Hypothalamus (tissue), 51 donors: ENCODE measurements at regions not wholly inside any gene's neighbourhood (a gene's known extent, or its start where the extent isn't known, plus 50 kb on each side); places are given as distances from the start of the nearest gene placed in this dataset.
"Not testable (repeated sequence)": the region's sequence is repeated elsewhere in the genome, so short reads cannot be mapped to it uniquely, and the experiment has no call there.

Source experiments
- DNase-seq, 51 donors: peaks; one replicate each; lab custom pipeline; 2025; lab: John Stamatoyannopoulos, UW

- DNase-seq: no peak
These were observed 69.2 kb downstream of the LYZL2 start for GRCh38 chr10:30560326-30560725.

- no peak for DNase-seq
These were observed 70.4 kb downstream of the LYZL2 start for GRCh38 chr10:30559180-30559579.

- no peak for DNase-seq
These were observed 71.1 kb downstream of the LYZL2 start for GRCh38 chr10:30558411-30558810.

- no peak for DNase-seq
These were observed 71.7 kb downstream of the LYZL2 start for GRCh38 chr10:30557884-30558283.

GRCh38 chr10:30556189-30556588 is 73.4 kb downstream of the LYZL2 start:
- no peak for DNase-seq

- DNase-seq: no peak
These were observed 74.1 kb downstream of the LYZL2 start for GRCh38 chr10:30555465-30555864.

GRCh38 chr10:30554440-30554825 is 75.1 kb downstream of the LYZL2 start:
- no peak for DNase-seq

- DNase-seq: peak in 15 of 51 donors; percentile 1 to 17 (median 7)
These were observed 75.7 kb downstream of the LYZL2 start for GRCh38 chr10:30553626-30554439.

- peak in 2 of 51 donors; percentile 1 for DNase-seq
These were observed 76.4 kb downstream of the LYZL2 start for GRCh38 chr10:30553018-30553625.

GRCh38 chr10:30550967-30551815 is 78.4 kb downstream of the LYZL2 start:
- DNase-seq: no peak

- DNase-seq: not testable (repeated sequence)
These were observed 80.3 kb downstream of the LYZL2 start for GRCh38 chr10:30549134-30549687.

- DNase-seq: no peak
These were observed 83.0 kb downstream of the LYZL2 start for GRCh38 chr10:30546511-30546910.

- no peak for DNase-seq
These were observed 86.7 kb downstream of the LYZL2 start for GRCh38 chr10:30542895-30543288.

- DNase-seq: no peak
These were observed 87.3 kb downstream of the LYZL2 start for GRCh38 chr10:30542001-30542894.

GRCh38 chr10:30540276-30540675 is 89.3 kb downstream of the LYZL2 start:
- DNase-seq: no peak

GRCh38 chr10:30538086-30538485 is 91.5 kb downstream of the LYZL2 start:
- no peak for DNase-seq

- no peak for DNase-seq
These were observed 92.0 kb downstream of the LYZL2 start for GRCh38 chr10:30537586-30537985.

- not testable (repeated sequence) for DNase-seq
These were observed 92.4 kb downstream of the LYZL2 start for GRCh38 chr10:30537158-30537557.

GRCh38 chr10:30536578-30536977 is 93.0 kb downstream of the LYZL2 start:
- no peak for DNase-seq

- no peak for DNase-seq
These were observed 93.9 kb downstream of the LYZL2 start for GRCh38 chr10:30535677-30536076.
